SJSA1 (cell line): ENCODE measurements at regions not wholly inside any gene's neighbourhood (a gene's known extent, or its start where the extent isn't known, plus 50 kb on each side); places are given as distances from the start of the nearest gene placed in this dataset.

ENCODE experiments used
- DNase-seq, 2 experiments: peaks; one replicate each; pipeline ENCODE4 v3.0.0-alpha.2; 2015 to 2020; ENCODE audit warnings: low spot score in 2 of 2, low read depth in 1 of 2
- H3K27ac ChIP-seq: fragments of 250-450 bp; sonication (Bioruptor Pico); 2 replicates; pipeline ENCODE4 v1.5.1; 2020; ENCODE audit warnings: mild to moderate bottlenecking, moderate library complexity
- H3K27me3 ChIP-seq: fragments of 250-450 bp; sonication (Bioruptor Pico); replicated peaks from 2 replicates; pipeline ENCODE4 v1.5.1; 2020; ENCODE audit warnings: mild to moderate bottlenecking, moderate library complexity
- H3K36me3 ChIP-seq: fragments of 250-450 bp; sonication (Bioruptor Pico); 2 replicates; pipeline ENCODE4 v1.5.1; 2020; ENCODE audit warnings: mild to moderate bottlenecking
- H3K4me1 ChIP-seq: fragments of 250-450 bp; sonication (Bioruptor Pico); replicated peaks from 2 replicates; pipeline ENCODE4 v1.6.1; 2021; ENCODE audit warnings: mild to moderate bottlenecking
- H3K4me3 ChIP-seq: fragments of 250-450 bp; sonication (Bioruptor Pico); 2 replicates; pipeline ENCODE4 v1.5.1; 2020; ENCODE audit warnings: mild to moderate bottlenecking
- H3K9me3 ChIP-seq: fragments of 250-450 bp; sonication (Bioruptor Pico); replicated peaks from 2 replicates; pipeline ENCODE4 v1.5.1; 2020; ENCODE audit warnings: mild to moderate bottlenecking

DNA sequence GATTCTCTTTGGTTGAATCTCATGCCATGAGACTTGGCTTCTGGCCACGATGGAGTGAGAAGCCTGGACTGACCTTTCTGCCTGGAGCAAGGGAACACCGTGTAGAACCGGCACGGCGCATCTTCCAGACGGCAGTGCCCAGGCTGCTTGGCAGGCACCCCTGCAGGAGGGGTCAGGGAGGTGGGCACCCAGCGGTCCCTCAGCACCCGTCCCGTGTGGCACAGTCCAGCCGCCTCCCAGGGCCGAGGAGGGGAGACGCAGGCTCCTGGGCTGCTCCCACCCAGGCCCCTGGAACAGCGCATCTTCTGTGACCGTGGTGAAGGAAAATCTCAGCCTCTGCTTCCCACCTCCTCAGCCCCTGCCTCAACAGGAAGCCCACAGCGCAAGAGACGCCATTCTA, 95.7 kb downstream of the CMPK2 start:
- Histone ChIP-seq H3K27me3 (no peaks in the 10 kb centered on the region), H3K27ac (no peak overlapping the region), H3K4me1 (no peaks in the 10 kb centered on the region), H3K4me3 (no peak overlapping the region), H3K36me3 (no peaks in the 10 kb centered on the region), H3K9me3 (no peaks in the 10 kb centered on the region)
- no peak for DNase-seq

DNA sequence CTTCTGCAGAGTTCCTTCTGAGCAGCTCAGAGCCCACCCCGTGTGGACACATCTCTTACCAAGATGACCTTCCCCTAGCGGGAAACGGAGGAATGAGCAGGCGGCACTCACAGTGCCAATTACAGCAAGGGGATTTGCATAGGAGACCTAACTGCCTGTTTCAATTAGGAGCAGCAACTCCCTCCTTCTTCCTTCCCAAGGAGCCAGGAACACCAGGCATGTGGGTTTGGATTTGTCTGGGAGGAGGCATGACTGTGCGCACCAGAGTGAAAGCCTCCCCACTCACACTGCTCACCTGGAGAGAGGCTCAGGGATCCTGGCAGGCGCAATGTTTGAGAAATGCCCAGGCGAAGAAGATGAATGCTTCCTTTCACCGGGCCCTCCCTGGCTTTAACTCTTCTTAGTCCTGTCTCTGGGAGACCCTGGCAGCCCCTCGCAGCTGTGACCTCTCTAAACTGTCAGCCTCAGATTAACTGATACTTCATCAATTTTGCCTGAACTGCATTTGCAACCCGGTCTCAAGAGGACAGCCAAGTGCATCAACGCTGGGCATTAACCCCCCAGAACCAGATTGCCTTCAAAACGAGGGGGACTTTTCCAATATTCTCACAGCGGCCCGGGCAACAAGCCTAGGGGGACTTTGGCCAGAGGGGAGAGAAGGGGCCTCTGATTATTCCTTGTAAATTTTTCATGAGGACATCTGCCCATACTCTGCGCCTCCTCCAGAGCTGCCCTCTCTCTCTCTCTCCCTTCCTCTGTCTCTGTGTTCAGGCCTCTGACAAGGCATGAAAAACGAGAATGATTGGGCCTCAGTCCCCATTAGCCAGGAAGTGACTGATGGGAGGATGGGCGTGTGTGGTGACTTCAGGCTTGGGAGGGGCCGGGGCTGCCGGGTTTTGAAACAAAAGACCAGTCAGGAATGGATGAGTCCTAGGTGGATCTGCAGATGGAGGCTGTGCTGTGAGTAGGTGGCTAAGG, 93.8 kb downstream of the CMPK2 start:
- Histone ChIP-seq H3K4me1 (no peaks in the 10 kb centered on the region), H3K4me3 (no peak overlapping the region), H3K9me3 (no peaks in the 10 kb centered on the region), H3K27me3 (no peaks in the 10 kb centered on the region), H3K36me3 (no peaks in the 10 kb centered on the region), H3K27ac (no peak overlapping the region)
- no peak for DNase-seq

DNA sequence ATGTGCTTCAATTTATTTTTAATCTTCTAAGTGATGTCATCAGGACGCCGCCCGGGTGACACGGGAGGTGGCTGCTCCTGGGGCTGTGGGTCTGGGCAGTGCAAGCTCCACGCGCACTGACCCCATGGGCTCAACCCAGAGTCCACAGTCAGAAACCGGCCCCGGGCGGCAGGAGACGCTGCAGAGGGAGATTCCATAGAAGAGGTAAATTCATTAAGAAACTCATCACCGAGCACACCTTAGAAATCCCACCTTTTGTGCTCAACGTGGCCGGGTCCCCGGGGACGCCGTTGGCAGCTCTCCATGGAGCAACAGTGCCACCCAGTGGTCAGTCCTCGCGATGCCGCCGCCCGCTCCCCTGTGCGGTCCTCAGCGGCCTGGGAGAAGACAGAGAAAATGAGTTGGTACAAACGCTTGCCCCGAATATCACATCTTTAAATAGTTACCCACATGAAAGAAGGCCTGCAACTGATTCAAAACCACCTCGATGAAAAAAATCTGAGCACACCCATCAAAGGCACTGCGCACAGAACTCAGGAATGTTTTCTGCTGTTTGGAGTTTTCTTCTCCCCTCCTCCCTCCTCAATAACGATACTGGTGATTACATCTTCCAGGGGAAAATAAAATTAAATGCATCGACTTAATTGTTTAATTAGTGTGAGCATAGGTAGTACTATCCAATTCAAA, 92.6 kb downstream of the CMPK2 start:
- H3K27ac ChIP-seq, result no peak overlapping the region
- H3K9me3 ChIP-seq, result no peaks in the 10 kb centered on the region
- no peaks in the 10 kb centered on the region for H3K27me3 ChIP-seq
- H3K36me3 ChIP-seq, result no peaks in the 10 kb centered on the region
- peak; percentile 39 to 52 for DNase-seq
- no peak overlapping the region for H3K4me3 ChIP-seq
- no peaks in the 10 kb centered on the region for H3K4me1 ChIP-seq

DNA sequence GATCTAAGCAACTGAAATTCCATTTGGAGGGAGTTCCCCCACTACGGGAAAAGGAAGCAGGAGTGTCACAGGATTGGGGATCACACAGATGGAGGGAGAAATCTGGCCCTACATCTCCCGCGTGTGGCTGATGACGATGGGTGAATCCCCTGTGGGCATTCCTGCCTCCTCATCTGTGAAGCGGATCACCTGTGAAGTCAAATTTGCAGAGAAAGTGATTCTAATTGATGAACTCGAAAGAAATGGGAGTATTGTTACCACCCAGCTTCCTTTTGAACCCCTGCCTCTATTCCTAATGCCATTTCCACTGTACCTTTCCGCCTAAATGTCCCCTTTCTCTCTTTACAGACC, 92.0 kb downstream of the CMPK2 start:
- Histone ChIP-seq H3K9me3 (no peaks in the 10 kb centered on the region), H3K4me1 (no peaks in the 10 kb centered on the region), H3K4me3 (no peak overlapping the region), H3K27ac (no peak overlapping the region), H3K27me3 (no peaks in the 10 kb centered on the region), H3K36me3 (no peaks in the 10 kb centered on the region)
- DNase-seq, result no peak

DNA sequence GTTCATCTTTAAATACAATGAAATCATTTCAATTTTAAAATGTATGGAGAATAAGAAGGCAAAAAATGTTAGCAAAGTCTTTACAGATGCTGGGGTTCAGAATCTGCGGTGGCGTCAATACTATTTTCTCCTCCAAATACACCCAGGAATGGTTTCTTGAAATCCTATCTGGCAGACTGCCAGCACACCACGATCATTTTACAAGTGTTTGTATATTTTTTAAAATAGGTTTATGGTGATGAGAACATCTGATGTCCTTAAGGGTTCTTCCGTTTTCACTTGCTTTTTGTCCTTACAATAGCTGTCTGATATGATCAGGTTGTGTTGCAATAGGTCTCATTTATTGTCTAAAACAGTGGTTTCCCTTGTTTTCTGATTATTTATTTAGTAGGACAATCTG, 89.6 kb downstream of the CMPK2 start:
- no peaks in the 10 kb centered on the region for H3K36me3 ChIP-seq
- H3K27ac ChIP-seq, result no peak overlapping the region
- H3K4me1 ChIP-seq, result no peaks in the 10 kb centered on the region
- no peaks in the 10 kb centered on the region; the same call in 1 of the 2 replicates for H3K9me3 ChIP-seq
- no peak for DNase-seq
- H3K27me3 ChIP-seq, result no peaks in the 10 kb centered on the region
- no peak overlapping the region for H3K4me3 ChIP-seq

DNA sequence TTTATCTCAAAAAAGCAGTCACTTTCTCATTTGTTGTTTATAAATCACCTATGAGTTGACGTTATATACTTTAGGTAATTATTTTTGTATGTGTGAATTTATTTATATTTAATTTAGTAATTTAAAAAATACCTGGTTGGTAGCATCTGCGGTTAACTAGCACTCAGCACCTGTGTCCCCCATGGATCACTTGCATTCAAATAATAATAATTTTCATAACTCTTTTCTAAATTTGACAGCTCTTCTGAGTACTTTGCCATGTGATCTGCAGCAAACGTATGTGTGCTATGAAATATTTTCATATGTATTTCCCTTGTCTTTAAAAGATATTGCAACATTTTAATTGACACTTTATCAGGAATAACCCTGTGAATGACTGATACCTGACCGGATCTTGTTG, 88.1 kb downstream of the CMPK2 start:
- peaks cover 3% of the 10 kb centered on the region for H3K9me3 ChIP-seq
- H3K4me3 ChIP-seq, result no peak overlapping the region
- DNase-seq, result no peak
- no peak overlapping the region for H3K27ac ChIP-seq
- H3K27me3 ChIP-seq, result no peaks in the 10 kb centered on the region
- no peaks in the 10 kb centered on the region for H3K4me1 ChIP-seq
- no peaks in the 10 kb centered on the region for H3K36me3 ChIP-seq

DNA sequence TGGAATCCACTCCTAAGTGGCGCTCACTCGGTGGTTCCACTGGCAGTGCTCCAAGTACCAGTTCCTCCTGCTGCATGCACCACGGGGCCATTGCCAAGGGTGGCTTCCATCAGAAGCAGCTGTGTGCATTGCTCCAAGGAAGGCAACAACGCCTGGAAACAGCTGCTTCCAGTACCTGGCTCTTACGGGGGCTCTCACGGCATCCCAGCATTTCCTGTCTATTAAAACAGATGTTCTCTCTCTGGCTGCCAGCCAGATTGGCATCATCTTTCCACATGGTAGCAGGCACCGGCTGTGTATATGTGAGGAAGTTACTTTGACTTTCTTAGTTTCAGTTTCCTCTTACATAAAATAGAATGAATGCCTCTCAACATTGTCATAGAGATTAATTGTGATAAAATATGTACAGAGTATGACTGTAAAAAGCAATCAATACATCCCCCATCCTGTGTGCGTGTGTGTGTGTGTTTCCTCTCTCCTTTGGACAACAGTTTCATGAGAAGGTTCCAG, 84.9 kb downstream of the CMPK2 start:
- Histone ChIP-seq H3K36me3 (no peaks in the 10 kb centered on the region), H3K4me3 (no peak overlapping the region), H3K27me3 (no peaks in the 10 kb centered on the region), H3K27ac (no peak overlapping the region), H3K4me1 (no peaks in the 10 kb centered on the region), H3K9me3 (peaks cover 3% of the 10 kb centered on the region)
- no peak for DNase-seq

DNA sequence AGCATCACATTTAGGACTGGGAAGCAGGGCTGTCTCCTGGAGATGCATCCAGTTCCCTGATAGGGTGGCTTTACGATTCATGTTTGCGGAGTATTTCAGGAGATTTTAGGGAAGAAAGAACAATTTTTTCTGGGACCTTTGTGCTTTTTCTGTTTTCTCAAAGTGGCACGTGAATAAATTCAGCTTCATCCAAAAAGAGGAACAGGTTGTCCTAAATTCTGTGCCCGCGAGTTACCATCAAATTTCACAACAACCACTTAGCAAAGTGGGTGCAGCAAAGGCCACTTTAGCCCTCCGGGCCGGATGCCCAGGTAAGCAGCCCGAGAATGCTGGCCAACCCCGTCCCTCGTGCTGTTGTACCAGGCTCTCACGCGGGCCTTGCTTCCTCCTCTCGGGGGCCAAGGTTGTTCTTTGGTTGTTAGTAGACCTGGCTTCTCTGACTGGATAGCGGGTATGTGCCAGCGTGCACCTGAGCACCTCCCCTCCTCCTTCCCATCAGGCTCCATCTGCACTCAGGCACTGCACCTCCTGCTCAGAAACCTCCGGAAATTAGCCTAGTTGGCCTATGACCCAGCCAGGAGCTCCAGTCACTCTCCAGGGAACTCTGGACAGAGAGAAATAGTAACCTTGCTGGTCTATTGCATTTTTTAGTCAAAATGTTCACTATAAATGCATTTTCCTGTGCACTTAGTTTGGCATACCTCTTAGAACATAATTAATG, 83.0 kb downstream of the CMPK2 start:
- no peaks in the 10 kb centered on the region for H3K27me3 ChIP-seq
- no peaks in the 10 kb centered on the region for H3K4me1 ChIP-seq
- no peak overlapping the region for H3K27ac ChIP-seq
- no peaks in the 10 kb centered on the region for H3K36me3 ChIP-seq
- DNase-seq, result no peak
- no peak overlapping the region for H3K4me3 ChIP-seq
- H3K9me3 ChIP-seq, result peaks cover 8% of the 10 kb centered on the region

DNA sequence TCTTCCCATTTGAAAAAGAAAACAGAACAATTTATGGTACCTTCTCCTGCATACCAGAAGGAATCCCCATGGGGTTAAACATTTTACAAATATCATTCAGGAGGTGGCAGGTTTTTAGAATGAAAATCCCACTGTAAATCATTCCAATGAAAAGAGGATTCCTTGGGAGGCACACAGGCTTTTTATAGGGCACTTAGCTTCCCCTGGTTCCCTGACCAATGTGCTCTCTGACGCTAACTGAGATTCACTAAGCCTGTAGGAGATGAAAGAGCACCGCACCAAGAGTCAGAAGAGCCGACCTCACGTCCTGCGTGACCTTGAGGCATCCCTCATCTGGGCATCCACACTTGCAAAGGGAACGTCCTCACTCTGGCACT, 82.5 kb downstream of the CMPK2 start:
- no peaks in the 10 kb centered on the region for H3K36me3 ChIP-seq
- no peaks in the 10 kb centered on the region for H3K4me1 ChIP-seq
- DNase-seq, result no peak
- H3K27ac ChIP-seq, result no peak overlapping the region
- peaks cover 8% of the 10 kb centered on the region for H3K9me3 ChIP-seq
- H3K27me3 ChIP-seq, result no peaks in the 10 kb centered on the region
- no peak overlapping the region for H3K4me3 ChIP-seq

DNA sequence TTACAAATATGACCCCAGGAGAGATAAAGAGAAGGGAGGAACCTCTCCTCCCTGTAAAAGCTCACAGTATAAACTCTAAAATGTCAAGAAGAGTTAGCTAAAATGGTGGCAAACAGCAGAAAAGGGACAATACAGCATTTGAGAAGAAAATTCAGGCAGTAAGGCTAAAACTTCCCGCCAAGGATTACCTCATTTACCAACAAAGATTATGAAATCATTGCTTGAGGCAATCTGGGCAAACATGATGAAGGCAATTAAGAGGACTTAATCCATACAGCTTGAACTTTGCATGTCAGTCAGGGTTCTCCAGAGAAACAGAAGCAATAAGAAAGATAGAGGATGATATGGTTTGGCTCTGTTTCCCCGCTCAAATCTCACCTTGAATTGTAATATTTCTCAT, 81.4 kb downstream of the CMPK2 start:
- Histone ChIP-seq H3K27ac (no peak overlapping the region), H3K4me3 (no peak overlapping the region), H3K27me3 (no peaks in the 10 kb centered on the region), H3K36me3 (no peaks in the 10 kb centered on the region), H3K9me3 (peaks cover 8% of the 10 kb centered on the region), H3K4me1 (no peaks in the 10 kb centered on the region)
- DNase-seq, result no peak

DNA sequence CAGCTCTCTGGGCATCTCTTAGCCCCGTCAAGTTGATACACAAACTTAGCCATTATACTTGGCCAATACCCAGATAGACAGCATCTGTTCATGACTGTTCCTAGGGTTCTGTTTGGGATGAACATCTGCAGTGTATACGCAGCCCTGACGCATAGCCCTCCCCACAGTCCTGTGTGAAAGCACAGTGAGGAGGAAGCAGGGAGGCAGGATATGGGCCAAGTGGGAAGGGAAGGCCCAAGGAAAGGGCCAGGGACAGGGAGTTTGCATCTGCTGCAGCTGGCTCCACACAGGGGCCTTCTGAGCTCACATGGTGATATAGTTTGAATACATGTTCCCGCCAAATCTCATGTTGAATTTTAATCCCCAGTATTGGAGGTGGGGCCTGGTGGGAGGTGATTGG, 80.2 kb downstream of the CMPK2 start:
- DNase-seq, result no peak
- Histone ChIP-seq H3K4me3 (no peak overlapping the region), H3K4me1 (no peaks in the 10 kb centered on the region), H3K27me3 (no peaks in the 10 kb centered on the region), H3K9me3 (peaks cover 8% of the 10 kb centered on the region), H3K27ac (no peak overlapping the region), H3K36me3 (no peaks in the 10 kb centered on the region)

DNA sequence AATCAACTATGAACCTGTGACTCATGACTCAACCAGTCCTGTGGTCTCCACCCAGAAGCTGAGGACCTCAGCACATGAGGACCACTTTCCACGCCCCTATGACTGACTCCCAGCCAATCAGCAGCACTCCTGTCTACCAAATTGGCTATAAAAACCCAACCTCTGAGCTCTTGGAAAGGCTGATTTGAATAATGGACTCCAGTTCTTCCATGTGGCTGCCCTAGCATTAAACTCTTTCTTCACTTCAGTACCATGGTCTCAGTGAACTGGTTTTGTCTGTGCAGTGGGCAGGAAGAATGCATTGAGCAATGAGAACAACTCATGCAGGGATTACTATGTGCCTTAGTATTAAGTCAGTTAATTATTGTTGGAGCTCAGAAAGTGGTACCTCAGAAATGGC, 78.3 kb downstream of the CMPK2 start:
- no peaks in the 10 kb centered on the region for H3K4me1 ChIP-seq
- H3K27ac ChIP-seq, result no peak overlapping the region
- H3K4me3 ChIP-seq, result no peak overlapping the region
- no peaks in the 10 kb centered on the region for H3K36me3 ChIP-seq
- 0 out of 2 replicates have a peak, but pooled peaks cover 5% of the 10 kb centered on the region for H3K9me3 ChIP-seq
- H3K27me3 ChIP-seq, result no peaks in the 10 kb centered on the region
- no peak for DNase-seq

DNA sequence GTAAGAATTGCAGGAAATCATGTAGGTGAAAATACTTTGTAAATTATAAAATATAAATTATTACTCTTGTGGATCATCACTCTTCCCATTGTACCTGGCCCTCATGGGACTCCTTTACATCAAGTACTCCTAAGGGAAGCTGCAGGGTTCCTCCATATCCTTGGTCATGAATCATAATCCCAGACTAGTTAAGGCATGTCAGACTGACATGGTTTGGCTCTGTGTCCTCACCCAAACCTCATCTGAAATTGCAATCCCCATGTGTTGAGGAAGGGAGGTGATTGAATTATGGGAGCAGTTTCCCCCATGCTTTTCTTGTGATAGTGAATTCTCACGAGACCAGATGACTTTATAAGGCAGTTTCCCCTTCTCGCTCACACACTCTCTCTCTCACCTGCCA, 77.1 kb downstream of the CMPK2 start:
- H3K36me3 ChIP-seq, result no peaks in the 10 kb centered on the region
- H3K4me3 ChIP-seq, result no peak overlapping the region
- H3K9me3 ChIP-seq, result peaks cover 5% of the 10 kb centered on the region; the same call in 1 of the 2 replicates
- no peaks in the 10 kb centered on the region for H3K4me1 ChIP-seq
- no peak overlapping the region for H3K27ac ChIP-seq
- H3K27me3 ChIP-seq, result no peaks in the 10 kb centered on the region
- DNase-seq, result no peak
